ENCODE measurements at regions not wholly inside any gene's neighbourhood (a gene's known extent, or its start where the extent isn't known, plus 50 kb on each side); places are given as distances from the start of the nearest gene placed in this dataset.

- TF ChIP-seq CTCF (IDR thresholded peaks at IDR 0.05) (no peak), POLR2A (IDR thresholded peaks at IDR 0.05) (no peak), EP300 (IDR thresholded peaks at IDR 0.05; ENCODE audit: low read depth) (no peak)
These were observed 210.7 kb upstream of the RGMA start for GRCh38 chr15:93299675-93300074.
